AG09319 (cell line): ENCODE measurements at regions not wholly inside any gene's neighbourhood (a gene's known extent, or its start where the extent isn't known, plus 50 kb on each side); places are given as distances from the start of the nearest gene placed in this dataset.

Experiments used
- DNase-seq: peaks from one replicate; pipeline ENCODE4 v3.0.0-alpha.2; 2010; ENCODE audit warnings: low read depth; ENCODE audit errors: extremely low read depth
- TF ChIP-seq, protein P1 (sequence below): IDR thresholded peaks from 2 replicates; pipeline ENCODE4 v1.5.1; 2011; ENCODE audit warnings: low read depth, mild to moderate bottlenecking, inconsistent platforms, low read length, moderate library complexity

DNA sequence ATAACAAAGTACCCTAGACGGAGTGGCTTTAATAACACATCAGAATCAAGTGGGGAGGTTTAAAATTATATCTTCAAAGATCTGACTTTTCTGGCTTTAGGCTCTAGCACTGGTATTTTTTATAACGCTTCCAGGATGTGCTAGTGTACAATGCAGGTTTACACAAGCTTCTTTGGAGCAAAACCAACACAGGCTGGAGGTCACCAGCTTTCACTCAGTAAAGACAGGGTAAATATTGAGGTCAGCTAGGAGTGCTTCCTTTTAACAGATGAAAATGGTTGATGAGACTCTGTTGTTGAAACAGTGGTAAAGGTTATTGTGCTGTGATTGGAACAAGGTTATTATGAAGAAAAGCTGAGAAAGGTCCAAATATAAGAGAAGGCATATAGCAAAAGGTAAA lies 414.2 kb downstream of the TAF11L14 start:
- TF ChIP-seq, protein P1, sequence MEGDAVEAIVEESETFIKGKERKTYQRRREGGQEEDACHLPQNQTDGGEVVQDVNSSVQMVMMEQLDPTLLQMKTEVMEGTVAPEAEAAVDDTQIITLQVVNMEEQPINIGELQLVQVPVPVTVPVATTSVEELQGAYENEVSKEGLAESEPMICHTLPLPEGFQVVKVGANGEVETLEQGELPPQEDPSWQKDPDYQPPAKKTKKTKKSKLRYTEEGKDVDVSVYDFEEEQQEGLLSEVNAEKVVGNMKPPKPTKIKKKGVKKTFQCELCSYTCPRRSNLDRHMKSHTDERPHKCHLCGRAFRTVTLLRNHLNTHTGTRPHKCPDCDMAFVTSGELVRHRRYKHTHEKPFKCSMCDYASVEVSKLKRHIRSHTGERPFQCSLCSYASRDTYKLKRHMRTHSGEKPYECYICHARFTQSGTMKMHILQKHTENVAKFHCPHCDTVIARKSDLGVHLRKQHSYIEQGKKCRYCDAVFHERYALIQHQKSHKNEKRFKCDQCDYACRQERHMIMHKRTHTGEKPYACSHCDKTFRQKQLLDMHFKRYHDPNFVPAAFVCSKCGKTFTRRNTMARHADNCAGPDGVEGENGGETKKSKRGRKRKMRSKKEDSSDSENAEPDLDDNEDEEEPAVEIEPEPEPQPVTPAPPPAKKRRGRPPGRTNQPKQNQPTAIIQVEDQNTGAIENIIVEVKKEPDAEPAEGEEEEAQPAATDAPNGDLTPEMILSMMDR, result no peak
- DNase-seq, result no peak

DNA sequence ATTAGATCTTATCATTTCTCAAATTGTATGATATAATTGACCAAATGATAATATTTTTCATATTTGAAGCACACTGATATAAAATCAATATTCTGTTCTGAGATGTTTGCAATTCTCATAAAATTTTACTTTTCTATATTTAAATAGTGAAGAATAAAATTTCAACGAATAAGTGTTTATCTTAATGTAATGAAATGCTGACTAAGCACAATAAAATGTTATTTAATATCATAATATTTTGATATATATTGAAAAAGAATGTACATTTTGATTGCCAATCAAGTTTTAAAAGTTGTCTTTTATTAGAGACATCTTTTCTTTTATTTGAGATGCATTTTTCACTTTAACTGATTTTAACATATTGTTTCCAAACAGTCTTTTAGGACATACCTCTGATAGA lies 416.1 kb downstream of the TAF11L14 start:
- TF ChIP-seq, protein P1, result no peak
- no peak for DNase-seq

DNA sequence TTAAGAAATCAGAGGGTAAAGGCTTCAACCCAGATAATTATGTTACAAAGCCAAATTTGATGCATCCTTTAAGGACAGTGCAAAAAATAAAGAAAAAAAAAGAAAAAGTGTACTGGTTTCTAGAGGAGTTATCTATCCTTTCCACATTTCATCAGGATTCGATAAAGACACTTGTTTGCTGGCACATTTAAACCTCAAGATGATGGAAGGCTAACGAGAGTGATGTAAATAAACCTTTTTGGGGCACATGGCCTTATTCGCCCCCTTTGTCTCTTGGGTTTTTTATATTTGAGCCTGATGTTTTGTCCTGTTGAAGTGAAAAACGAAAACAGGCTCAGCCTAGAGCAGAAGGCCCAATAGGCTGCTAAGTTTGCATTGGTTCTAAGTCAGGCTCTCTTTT lies 416.5 kb downstream of the TAF11L14 start:
- TF ChIP-seq, protein P1, result no peak
- DNase-seq, result no peak

DNA sequence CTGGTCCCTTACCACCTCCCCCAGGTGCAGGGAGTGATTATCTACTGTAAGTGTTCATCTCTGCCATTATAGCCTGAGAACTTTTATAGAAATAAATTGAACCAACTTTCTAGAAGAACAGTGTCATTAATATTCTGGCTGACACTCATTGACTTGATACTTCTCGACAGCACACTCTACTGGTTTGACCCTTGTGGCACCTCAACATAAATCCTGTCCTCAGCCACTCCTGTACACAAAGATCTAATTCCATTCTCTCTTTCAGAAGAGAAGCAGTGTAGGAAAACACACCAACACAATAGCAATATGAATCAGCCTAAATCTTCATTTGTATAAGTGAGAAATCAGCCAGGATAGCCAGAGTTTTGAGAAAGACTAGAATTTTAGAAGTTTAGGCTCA lies 417.7 kb downstream of the TAF11L14 start:
- TF ChIP-seq, protein P1, result no peak
- DNase-seq, result no peak

DNA sequence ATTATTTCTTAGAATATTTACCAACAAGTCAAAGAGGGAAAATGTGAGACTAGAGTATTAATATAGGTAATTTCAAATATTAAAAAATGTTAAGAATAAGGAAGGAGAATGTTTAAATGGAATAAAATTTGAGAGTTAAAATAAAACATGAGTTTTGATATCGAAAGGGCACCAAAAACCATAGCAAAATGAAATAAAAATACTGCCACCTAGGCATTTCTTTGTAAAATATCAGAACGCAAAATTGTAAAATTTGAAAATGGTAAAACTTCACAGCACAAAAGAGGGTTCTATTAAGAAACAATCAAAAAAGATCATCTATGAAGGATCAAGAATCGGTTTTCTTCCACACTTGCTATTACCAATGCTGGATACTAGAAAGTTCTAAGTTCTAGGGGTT lies 418.3 kb downstream of the TAF11L14 start:
- DNase-seq, result no peak
- TF ChIP-seq, protein P1, result no peak

DNA sequence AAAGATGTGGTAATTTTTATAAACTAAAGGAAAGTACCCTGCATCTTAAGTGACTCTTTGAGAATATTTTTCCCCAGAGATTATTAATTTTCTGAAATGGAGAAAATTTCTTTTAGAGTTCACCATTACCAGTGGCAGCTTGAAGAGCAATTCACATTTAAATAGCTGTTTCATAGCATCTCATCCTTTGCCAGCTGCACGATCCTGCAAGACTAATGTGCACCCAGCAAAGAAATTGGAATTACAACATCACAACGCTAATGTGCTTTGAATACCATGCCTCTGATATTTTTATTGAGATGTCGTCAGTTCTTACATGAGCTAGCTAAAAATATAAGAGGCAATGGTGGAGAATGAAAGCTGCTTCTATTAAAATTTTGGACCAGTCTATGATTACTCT lies 423.5 kb downstream of the TAF11L14 start:
- no peak for DNase-seq

DNA sequence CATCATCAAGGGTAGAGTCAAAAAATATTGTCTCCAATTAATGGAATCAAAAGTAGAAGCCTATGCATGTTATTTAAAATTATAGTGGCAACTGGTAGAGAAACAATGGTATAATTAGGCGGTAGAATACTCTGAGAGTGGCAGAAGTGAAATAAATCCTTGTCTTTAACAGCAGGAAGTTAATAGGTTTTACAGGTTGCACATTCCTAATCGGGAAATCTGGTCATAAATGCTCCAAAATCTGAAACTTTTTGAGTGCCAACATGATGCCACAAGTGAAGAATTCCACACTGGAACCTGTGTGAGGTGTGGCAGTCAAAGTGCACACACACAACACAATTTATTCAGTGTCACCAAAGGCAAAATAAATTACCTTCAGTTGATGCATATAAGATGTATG lies 433.4 kb downstream of the TAF11L14 start:
- DNase-seq, result no peak
- TF ChIP-seq, protein P1, result no peak

More for the DNA sequence above, 423.5 kb downstream of the TAF11L14 start:
- TF ChIP-seq, protein P1, result no peak
